ENCODE measurements at regions not wholly inside any gene's neighbourhood (a gene's known extent, or its start where the extent isn't known, plus 50 kb on each side); places are given as distances from the start of the nearest gene placed in this dataset.

DNA sequence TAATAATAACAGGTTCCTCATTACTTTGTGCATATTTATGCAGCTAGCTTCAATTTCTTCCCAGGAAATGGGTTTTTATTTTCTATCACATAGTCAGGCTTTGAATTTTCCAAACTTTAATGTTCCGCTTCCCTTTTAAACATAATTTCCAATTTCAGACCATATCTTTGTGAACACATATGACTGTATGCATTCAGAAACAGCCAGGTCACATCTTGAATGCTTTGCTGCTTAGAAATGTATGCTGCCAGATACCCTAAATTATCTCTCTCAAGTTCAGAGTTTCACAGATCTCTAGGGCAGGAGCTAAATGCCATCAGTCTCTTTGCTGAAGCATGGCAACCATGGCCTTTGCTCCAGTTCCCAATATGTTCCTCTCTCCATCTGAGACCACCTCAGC, 2203.8 kb downstream of the LRRC4C start:
- no peak for DNase-seq (ENCODE audit: low read depth in 1 of 2, low spot score in 1 of 2)
- H3K27me3 ChIP-seq (ENCODE audit: insufficient read depth, poor library complexity, severe bottlenecking) = no peaks in the 10 kb centered on the region
- TF ChIP-seq, protein P1, sequence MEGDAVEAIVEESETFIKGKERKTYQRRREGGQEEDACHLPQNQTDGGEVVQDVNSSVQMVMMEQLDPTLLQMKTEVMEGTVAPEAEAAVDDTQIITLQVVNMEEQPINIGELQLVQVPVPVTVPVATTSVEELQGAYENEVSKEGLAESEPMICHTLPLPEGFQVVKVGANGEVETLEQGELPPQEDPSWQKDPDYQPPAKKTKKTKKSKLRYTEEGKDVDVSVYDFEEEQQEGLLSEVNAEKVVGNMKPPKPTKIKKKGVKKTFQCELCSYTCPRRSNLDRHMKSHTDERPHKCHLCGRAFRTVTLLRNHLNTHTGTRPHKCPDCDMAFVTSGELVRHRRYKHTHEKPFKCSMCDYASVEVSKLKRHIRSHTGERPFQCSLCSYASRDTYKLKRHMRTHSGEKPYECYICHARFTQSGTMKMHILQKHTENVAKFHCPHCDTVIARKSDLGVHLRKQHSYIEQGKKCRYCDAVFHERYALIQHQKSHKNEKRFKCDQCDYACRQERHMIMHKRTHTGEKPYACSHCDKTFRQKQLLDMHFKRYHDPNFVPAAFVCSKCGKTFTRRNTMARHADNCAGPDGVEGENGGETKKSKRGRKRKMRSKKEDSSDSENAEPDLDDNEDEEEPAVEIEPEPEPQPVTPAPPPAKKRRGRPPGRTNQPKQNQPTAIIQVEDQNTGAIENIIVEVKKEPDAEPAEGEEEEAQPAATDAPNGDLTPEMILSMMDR (IDR thresholded peaks at IDR 0.05; ENCODE audit: insufficient read depth, low read length) = no peak
- TF ChIP-seq SPI1 (IDR thresholded peaks at IDR 0.05; ENCODE audit: borderline replicate concordance, low read depth) (no peak), GABPA (IDR thresholded peaks at IDR 0.05; ENCODE audit: low read depth) (no peak), POLR2AphosphoS5 (IDR thresholded peaks at IDR 0.05; ENCODE audit: low read depth) (no peak)
- TF ChIP-seq, protein P2, sequence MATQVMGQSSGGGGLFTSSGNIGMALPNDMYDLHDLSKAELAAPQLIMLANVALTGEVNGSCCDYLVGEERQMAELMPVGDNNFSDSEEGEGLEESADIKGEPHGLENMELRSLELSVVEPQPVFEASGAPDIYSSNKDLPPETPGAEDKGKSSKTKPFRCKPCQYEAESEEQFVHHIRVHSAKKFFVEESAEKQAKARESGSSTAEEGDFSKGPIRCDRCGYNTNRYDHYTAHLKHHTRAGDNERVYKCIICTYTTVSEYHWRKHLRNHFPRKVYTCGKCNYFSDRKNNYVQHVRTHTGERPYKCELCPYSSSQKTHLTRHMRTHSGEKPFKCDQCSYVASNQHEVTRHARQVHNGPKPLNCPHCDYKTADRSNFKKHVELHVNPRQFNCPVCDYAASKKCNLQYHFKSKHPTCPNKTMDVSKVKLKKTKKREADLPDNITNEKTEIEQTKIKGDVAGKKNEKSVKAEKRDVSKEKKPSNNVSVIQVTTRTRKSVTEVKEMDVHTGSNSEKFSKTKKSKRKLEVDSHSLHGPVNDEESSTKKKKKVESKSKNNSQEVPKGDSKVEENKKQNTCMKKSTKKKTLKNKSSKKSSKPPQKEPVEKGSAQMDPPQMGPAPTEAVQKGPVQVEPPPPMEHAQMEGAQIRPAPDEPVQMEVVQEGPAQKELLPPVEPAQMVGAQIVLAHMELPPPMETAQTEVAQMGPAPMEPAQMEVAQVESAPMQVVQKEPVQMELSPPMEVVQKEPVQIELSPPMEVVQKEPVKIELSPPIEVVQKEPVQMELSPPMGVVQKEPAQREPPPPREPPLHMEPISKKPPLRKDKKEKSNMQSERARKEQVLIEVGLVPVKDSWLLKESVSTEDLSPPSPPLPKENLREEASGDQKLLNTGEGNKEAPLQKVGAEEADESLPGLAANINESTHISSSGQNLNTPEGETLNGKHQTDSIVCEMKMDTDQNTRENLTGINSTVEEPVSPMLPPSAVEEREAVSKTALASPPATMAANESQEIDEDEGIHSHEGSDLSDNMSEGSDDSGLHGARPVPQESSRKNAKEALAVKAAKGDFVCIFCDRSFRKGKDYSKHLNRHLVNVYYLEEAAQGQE (IDR thresholded peaks at IDR 0.05; ENCODE audit: insufficient replicate concordance, low read depth) = no peak
- no peak overlapping the region for H3K4me3 ChIP-seq (replicated peaks; ENCODE audit: insufficient read depth, low read length)
- H3K27ac ChIP-seq (replicated peaks) = no peak overlapping the region

DNA sequence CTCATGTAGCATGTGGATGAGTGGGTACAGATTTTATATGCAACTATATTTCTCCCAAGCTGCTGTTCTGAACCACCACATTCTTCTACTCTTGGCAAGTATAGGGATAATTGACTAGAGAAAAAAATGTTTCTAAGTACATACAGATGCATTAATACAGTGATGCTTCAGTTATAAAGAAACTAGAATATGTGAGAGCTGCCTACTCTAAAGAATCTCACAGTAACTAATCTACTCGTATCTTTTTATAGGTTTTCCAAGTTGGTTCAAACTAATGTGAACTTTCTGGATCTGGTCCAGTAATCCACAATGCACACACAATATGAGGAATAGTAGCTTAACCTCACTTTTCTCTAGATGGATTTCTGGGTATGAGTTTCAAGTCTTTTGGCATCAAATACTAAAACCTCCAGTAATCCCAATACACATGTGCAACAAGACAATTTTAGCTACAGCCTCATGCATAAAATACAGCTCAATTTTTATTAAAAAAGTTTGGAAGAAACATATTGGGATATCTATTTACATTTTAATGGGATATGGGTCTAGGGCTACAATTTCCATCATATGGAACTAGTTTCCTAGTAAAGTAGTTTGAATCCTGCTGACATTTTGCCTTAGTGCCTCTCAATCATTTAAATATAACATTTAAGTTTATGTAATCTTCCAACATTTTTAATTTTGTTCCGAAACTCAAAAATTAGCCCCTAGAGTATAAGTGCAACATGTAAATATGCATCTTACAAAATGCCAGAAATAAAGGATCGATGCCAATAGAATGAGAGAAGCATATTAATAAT, 2209.7 kb downstream of the LRRC4C start:
- no peaks in the 10 kb centered on the region for H3K27me3 ChIP-seq (ENCODE audit: insufficient read depth, poor library complexity, severe bottlenecking)
- no peak for DNase-seq (ENCODE audit: low read depth in 1 of 2, low spot score in 1 of 2)
- no peak overlapping the region for H3K27ac ChIP-seq (replicated peaks)
- no peak overlapping the region for H3K4me3 ChIP-seq (replicated peaks; ENCODE audit: insufficient read depth, low read length)
- TF ChIP-seq SPI1 (IDR thresholded peaks at IDR 0.05; ENCODE audit: borderline replicate concordance, low read depth) (no peak), POLR2AphosphoS5 (IDR thresholded peaks at IDR 0.05; ENCODE audit: low read depth) (no peak), GABPA (IDR thresholded peaks at IDR 0.05; ENCODE audit: low read depth) (no peak)
- TF ChIP-seq, protein P1 (IDR thresholded peaks at IDR 0.05; ENCODE audit: insufficient read depth, low read length) = no peak
- TF ChIP-seq, protein P2 (IDR thresholded peaks at IDR 0.05; ENCODE audit: insufficient replicate concordance, low read depth) = no peak

DNA sequence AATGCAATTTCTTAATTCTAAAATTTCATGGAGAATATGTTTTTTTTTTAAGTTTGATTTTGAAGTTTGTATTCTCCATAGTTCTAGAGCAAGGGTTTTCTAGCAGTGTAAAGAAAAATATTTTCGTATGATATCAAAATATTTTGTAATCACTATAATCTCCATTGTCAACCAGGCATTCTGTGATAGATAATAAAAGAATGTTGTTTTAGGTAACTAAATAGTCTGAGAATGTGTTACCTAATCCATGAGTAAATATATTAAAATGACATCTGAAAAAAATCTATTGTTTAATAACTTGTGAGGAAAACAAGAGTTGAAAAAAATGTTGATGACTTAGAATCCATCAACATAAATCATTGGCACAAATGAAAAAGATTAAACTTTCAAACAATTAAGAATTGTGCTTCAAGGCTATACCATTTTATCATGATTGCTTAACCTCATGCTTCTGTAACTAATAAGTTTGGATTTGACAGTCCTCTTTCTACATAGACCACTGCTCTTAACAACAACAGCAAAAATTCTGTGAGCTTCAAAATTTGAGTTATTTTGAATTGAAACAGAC, 2211.8 kb downstream of the LRRC4C start:
- TF ChIP-seq SPI1 (IDR thresholded peaks at IDR 0.05; ENCODE audit: borderline replicate concordance, low read depth) (no peak), GABPA (IDR thresholded peaks at IDR 0.05; ENCODE audit: low read depth) (no peak), POLR2AphosphoS5 (IDR thresholded peaks at IDR 0.05; ENCODE audit: low read depth) (no peak)
- TF ChIP-seq, protein P1 (IDR thresholded peaks at IDR 0.05; ENCODE audit: insufficient read depth, low read length) = no peak
- TF ChIP-seq, protein P2 (IDR thresholded peaks at IDR 0.05; ENCODE audit: insufficient replicate concordance, low read depth) = no peak
- Histone ChIP-seq H3K27me3 (ENCODE audit: insufficient read depth, poor library complexity, severe bottlenecking) (no peaks in the 10 kb centered on the region), H3K27ac (replicated peaks) (no peak overlapping the region), H3K4me3 (replicated peaks; ENCODE audit: insufficient read depth, low read length) (no peak overlapping the region)
- DNase-seq (ENCODE audit: low read depth in 1 of 2, low spot score in 1 of 2) = no peak

Data from HL-60 (cell line).